Activated CD4-positive, alpha-beta T cell treated with anti-CD3 and anti-CD28 coated beads for 48 hours (primary cell): ENCODE measurements at regions not wholly inside any gene's neighbourhood (a gene's known extent, or its start where the extent isn't known, plus 50 kb on each side); places are given as distances from the start of the nearest gene placed in this dataset.

Source experiments
- DNase-seq: peaks from one replicate; pipeline ENCODE4 v3.0.0-alpha.2; 2020

- no peak for DNase-seq
Measured at GRCh38 chr16:27686926-27687325, 137.0 kb downstream of the KATNIP start.

- DNase-seq, result no peak
Measured at GRCh38 chr16:27687605-27688004, 137.7 kb downstream of the KATNIP start.

- no peak for DNase-seq
Measured at GRCh38 chr16:27689711-27690110, 139.8 kb downstream of the KATNIP start.

GRCh38 chr16:27690608-27691007 lies 140.7 kb downstream of the KATNIP start:
- peak; percentile 47 for DNase-seq

GRCh38 chr16:27691721-27692120 lies 141.8 kb downstream of the KATNIP start:
- no peak for DNase-seq

- DNase-seq, result no peak
Measured at GRCh38 chr16:27692576-27692975, 142.6 kb downstream of the KATNIP start.

- no peak for DNase-seq
Measured at GRCh38 chr16:27695161-27695560, 145.2 kb downstream of the KATNIP start.

GRCh38 chr16:27698266-27698665 lies 148.3 kb downstream of the KATNIP start:
- DNase-seq, result peak; percentile 9

GRCh38 chr16:27698746-27699145 lies 148.8 kb downstream of the KATNIP start:
- DNase-seq, result no peak

- DNase-seq, result no peak
Measured at GRCh38 chr16:27699540-27699939, 149.6 kb downstream of the KATNIP start.

- DNase-seq, result no peak
Measured at GRCh38 chr16:27700304-27700995, 150.5 kb downstream of the KATNIP start.

GRCh38 chr16:27701381-27701780 lies 151.4 kb downstream of the KATNIP start:
- no peak for DNase-seq

- DNase-seq, result no peak
Measured at GRCh38 chr16:27703121-27703520, 153.2 kb downstream of the KATNIP start.

GRCh38 chr16:27703545-27703944 lies 153.6 kb downstream of the KATNIP start:
- no peak for DNase-seq

- no peak for DNase-seq
Measured at GRCh38 chr16:27704252-27704651, 154.3 kb downstream of the KATNIP start.

GRCh38 chr16:27706156-27706865 lies 156.4 kb downstream of the KATNIP start:
- no peak for DNase-seq

- no peak for DNase-seq
Measured at GRCh38 chr16:27706866-27707685, 157.1 kb downstream of the KATNIP start.

- no peak for DNase-seq
Measured at GRCh38 chr16:27708651-27709050, 158.7 kb downstream of the KATNIP start.

- no peak for DNase-seq
Measured at GRCh38 chr16:27712251-27712711, 162.3 kb downstream of the KATNIP start.

- no peak for DNase-seq
Measured at GRCh38 chr16:27717726-27718125, 167.8 kb downstream of the KATNIP start.

GRCh38 chr16:27718201-27719105 lies 168.5 kb downstream of the KATNIP start:
- DNase-seq, result no peak

GRCh38 chr16:27719106-27719445 lies 169.1 kb downstream of the KATNIP start:
- DNase-seq, result no peak
